GM12878 (cell line): ENCODE measurements at regions not wholly inside any gene's neighbourhood (a gene's known extent, or its start where the extent isn't known, plus 50 kb on each side); places are given as distances from the start of the nearest gene placed in this dataset.

Experiments used
- BACH1 ChIP-seq: fragments of 450-650 bp; IDR thresholded peaks from 2 replicates; pipeline ENCODE4 v1.6.1; 2017; ENCODE audit warnings: mild to moderate bottlenecking, borderline replicate concordance
- CEBPB ChIP-seq, 2 experiments: fragments of 150-350 bp in 1 of 2; IDR thresholded peaks; 2 replicates each; pipeline ENCODE4 v1.6.1; 2012 to 2014; ENCODE audit warnings: low read depth in 2 of 2, low read length in 2 of 2, borderline replicate concordance in 1 of 2, inconsistent platforms in 1 of 2
- CREB1 ChIP-seq: IDR thresholded peaks from 2 replicates; pipeline ENCODE4 v1.6.1; 2012; ENCODE audit warnings: low read depth, mild to moderate bottlenecking, inconsistent platforms
- EZH2 ChIP-seq: IDR thresholded peaks from 2 replicates; pipeline ENCODE4 v1.6.1; 2012; ENCODE audit warnings: low read depth, mild to moderate bottlenecking, control low read depth, inconsistent platforms, low read length, borderline replicate concordance; ENCODE audit not compliant: control insufficient read depth
- FOS ChIP-seq: IDR thresholded peaks from 3 replicates; pipeline ENCODE4 v1.6.1; 2011; ENCODE audit warnings: borderline replicate concordance; ENCODE audit not compliant: insufficient read length; ENCODE audit errors: extremely low read depth
- POLR2A ChIP-seq: IDR thresholded peaks from 2 replicates; pipeline ENCODE4 v1.6.1; 2011; ENCODE audit warnings: low read depth, mild to moderate bottlenecking, low read length
- POLR2AphosphoS5 ChIP-seq: IDR thresholded peaks from 2 replicates; pipeline ENCODE4 v1.6.1; 2011; ENCODE audit warnings: mild to moderate bottlenecking, low read length, inconsistent platforms
- SIN3A ChIP-seq: IDR thresholded peaks from 2 replicates; pipeline ENCODE4 v1.6.1; 2012; ENCODE audit warnings: low read depth, low read length, improper control_type of control experiment
- SMC3 ChIP-seq: IDR thresholded peaks from 2 replicates; pipeline ENCODE4 v1.6.1; 2011; ENCODE audit warnings: low read length, improper control_type of control experiment, borderline replicate concordance
- SP1 ChIP-seq: IDR thresholded peaks from one replicate; pipeline ENCODE4 v1.6.1; 2011; ENCODE audit warnings: low read depth, low read length
- SPI1 ChIP-seq: IDR thresholded peaks from 2 replicates; pipeline ENCODE4 v1.6.1; 2011; ENCODE audit warnings: low read depth, mild to moderate bottlenecking, low read length, moderate library complexity, borderline replicate concordance; ENCODE audit not compliant: insufficient read depth
- TF ChIP-seq, protein P1 (sequence below), 3 experiments: IDR thresholded peaks in 2 of 3; conservative IDR thresholded peaks in 1 of 3; 2 replicates each; pipeline ENCODE4 v1.5.1; 2011; ENCODE audit warnings: low read depth in 3 of 3, low read length in 3 of 3, mild to moderate bottlenecking in 3 of 3, control low read depth in 2 of 3, moderate library complexity in 2 of 3, inconsistent platforms in 1 of 3, mixed read lengths in 1 of 3; ENCODE audit not compliant: control insufficient read depth in 2 of 3, insufficient read depth in 1 of 3; ENCODE audit errors: extremely low read depth in 1 of 3

GRCh38 chr13:53941588-53942190 lies 913.1 kb downstream of the OLFM4 start:
- TF ChIP-seq SP1 = no peak
- no peak for TF ChIP-seq SIN3A
- TF ChIP-seq, protein P1, sequence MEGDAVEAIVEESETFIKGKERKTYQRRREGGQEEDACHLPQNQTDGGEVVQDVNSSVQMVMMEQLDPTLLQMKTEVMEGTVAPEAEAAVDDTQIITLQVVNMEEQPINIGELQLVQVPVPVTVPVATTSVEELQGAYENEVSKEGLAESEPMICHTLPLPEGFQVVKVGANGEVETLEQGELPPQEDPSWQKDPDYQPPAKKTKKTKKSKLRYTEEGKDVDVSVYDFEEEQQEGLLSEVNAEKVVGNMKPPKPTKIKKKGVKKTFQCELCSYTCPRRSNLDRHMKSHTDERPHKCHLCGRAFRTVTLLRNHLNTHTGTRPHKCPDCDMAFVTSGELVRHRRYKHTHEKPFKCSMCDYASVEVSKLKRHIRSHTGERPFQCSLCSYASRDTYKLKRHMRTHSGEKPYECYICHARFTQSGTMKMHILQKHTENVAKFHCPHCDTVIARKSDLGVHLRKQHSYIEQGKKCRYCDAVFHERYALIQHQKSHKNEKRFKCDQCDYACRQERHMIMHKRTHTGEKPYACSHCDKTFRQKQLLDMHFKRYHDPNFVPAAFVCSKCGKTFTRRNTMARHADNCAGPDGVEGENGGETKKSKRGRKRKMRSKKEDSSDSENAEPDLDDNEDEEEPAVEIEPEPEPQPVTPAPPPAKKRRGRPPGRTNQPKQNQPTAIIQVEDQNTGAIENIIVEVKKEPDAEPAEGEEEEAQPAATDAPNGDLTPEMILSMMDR (IDR thresholded peaks at IDR 0.05 in 2 of 3, conservative IDR thresholded peaks at IDR 0.05 in 1 of 3; ENCODE audit: control insufficient read depth in 2 of 3, extremely low read depth in 1 of 3, insufficient read depth in 1 of 3, low read depth in 3 of 3, low read length in 3 of 3) = no peak
- no peak for TF ChIP-seq POLR2AphosphoS5
- no peak for TF ChIP-seq SPI1
- no peak for TF ChIP-seq POLR2A
- TF ChIP-seq CEBPB (IDR thresholded peaks at IDR 0.05; ENCODE audit: borderline replicate concordance in 1 of 2, low read depth in 2 of 2, low read length in 2 of 2) = no peak
- TF ChIP-seq SMC3 = no peak
- TF ChIP-seq CREB1 = no peak
- no peak for TF ChIP-seq BACH1
- no peak for TF ChIP-seq FOS
- TF ChIP-seq EZH2 = no peak
